ENCODE measurements at regions not wholly inside any gene's neighbourhood (a gene's known extent, or its start where the extent isn't known, plus 50 kb on each side); places are given as distances from the start of the nearest gene placed in this dataset.
A peak's percentile ranks its signal among the peaks of the same experiment; 100 is the strongest.

DNA sequence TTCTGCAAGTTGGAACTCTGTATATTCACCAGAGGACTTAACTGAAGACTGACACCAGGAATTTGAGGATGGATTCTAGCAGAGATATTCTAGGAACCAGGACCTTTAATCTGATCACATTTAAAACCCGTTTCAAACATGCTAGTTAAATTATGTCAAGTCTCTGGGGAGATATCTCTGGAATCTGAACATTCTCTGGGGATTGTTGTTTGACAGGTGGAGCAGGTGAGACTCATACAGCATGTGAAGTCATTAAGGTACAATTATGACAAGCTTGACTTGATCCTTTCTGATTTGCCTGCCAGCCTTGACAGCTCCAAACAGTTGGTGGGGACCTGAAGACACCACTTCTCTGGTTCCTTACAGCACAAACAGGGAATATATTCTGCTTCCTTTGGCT is 100.3 kb downstream of the FAT3 start:
- no peak for DNase-seq

GRCh38 chr11:92325416-92325815 is 100.8 kb downstream of the FAT3 start:
- DNase-seq: no peak

GRCh38 chr11:92329137-92329536 is 104.5 kb downstream of the FAT3 start:
- no peak for DNase-seq

DNA sequence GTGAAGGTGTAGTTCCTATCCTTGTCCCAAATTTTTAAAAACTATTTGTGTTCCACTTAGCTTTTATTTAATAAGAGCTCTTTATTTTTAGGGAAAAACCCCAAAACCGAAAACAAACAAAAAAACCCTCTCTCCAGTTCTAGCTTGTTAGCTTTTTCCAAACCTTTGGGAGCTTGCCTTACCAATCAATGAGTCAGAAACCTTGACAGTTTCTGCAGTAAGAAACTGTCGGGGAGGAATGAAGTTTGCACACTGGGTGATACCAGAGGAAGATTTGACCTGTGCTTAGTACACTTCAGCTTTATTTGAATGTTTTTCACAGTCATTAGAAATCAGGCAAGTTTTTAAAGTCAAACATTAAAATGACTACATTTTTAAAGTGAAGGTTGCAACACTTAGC is 105.0 kb downstream of the FAT3 start:
- DNase-seq: no peak

DNA sequence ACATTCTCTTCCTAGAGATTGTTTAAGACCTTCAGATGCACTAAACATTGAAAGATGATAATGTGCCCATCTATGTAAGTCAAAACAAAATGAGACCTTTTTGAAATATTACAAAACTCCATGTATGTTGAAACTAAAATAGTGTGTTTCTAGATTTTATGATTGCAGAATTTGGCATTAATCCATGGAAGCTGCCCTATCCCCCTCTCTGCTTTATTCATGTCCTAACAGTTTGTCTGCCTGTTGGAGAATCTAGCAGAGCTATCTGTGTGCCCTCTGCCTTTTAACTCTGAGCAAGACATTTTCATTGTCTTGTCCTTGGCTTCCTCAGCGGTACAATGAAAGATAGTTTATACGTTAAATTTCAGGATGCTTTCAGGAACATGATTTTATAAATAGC is 105.5 kb downstream of the FAT3 start:
- DNase-seq: no peak

DNA sequence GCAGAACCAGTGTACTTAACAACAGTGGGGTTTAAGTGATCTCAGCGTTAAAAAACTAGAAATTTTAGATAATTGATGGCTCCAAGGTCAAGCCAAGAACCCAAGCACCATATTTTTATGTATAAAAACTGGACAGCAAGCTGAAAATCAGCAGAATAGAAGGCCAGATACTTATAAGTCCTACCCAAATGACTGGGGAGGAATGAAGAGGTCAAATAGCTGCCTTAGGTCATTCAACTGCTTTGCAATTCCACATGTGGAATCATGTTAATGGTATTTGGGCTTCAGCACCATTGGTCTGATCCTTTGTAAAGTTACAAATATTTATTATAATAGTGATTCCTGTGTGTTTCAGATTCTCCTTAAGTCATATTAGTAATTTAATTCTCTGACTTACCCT is 108.4 kb downstream of the FAT3 start:
- DNase-seq: no peak

DNA sequence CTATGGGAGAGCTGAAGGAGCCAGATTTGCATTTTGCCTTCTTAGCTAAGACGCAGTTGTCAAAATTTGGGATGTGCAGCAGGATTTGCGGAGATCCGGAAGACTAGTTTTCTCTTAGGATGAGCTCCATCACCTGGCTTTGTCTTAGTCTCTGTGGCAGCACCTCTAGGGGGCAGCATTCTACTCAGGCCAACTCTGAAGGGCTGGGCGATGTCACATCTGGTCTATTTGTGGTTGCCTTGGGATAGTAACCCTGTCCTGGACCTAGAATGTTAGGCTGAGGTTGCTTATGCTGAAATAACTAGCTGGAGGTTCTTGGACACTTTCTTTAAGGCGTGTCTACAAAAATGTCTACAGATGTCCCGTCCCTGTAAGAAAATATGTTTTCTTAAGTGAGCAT is 116.2 kb downstream of the FAT3 start:
- DNase-seq: peak; percentile 4

GRCh38 chr11:92342034-92342720 is 117.6 kb downstream of the FAT3 start:
- DNase-seq: no peak

DNA sequence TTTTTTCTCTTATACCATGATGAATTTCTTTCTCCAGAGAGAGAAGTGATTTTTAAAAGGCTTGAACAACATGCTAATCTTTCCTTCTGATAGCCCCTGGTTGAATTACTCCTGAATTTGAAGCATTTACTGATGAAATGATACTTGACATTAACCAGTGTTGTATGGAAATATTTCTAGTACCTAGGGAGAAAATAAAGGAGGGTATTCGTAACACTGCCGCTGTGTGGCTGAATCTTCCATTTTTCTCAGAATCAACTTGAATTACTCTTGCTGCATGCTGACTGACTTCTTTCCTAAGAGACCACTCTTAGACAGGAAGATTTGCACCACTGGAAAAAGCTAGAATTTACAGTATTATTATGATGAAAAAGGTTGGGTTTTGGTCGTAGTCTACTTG is 118.3 kb downstream of the FAT3 start:
- no peak for DNase-seq

DNA sequence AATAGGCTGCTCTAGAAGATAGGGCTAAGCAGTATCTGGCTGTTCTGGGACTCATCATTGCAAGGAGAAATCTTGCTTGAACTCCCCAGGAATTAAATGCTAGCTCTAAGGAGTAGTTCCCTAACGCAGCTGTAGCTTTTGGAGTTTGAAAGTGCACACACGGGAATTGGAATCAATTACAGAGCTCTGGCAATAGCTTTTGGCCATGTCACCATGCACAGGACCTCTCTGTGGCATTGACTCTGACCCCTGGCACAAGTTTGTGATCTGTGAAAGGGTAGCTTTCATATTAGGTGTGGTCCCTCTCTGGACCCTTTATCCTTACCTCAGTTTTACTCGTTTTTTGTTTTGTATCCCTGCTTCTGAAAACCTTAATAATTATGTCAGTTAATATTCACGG is 121.6 kb downstream of the FAT3 start:
- no peak for DNase-seq

GRCh38 chr11:92347454-92347853 is 122.8 kb downstream of the FAT3 start:
- DNase-seq: no peak

DNA sequence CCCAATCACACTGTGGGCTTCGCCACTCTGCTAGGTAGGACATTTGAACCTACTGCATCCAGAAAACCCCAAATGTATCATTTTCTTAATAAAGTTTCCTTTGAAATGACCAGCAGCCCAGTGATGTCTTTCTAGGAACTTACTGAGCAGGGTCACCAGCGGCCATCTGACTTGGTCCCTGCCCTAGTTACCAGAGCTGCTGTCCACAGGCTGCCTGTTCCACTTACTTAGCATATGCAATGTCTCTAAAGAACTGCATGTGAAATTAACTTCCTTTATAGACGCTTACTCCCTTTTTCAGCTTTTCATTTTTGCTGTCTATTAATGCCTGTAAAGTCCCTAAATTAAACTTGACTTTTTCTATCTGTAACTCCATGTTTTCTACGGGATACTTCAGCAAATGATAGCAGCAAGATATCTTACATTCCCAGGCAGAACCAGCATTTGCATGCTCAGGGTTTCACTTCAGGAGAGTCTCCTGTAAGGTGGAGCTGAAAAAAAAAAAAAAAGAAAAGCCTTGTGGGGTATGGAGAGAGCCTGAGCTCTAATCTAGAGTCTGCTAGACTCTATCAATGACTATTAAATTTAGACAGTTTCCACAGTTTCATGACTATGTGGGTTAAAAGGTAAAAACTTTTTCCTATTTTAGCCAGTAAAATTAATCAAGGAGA is 125.0 kb downstream of the FAT3 start:
- DNase-seq: no peak

GRCh38 chr11:92357344-92357743 is 132.7 kb downstream of the FAT3 start:
- DNase-seq: no peak

GRCh38 chr11:92357841-92358240 is 133.2 kb downstream of the FAT3 start:
- DNase-seq: no peak

GRCh38 chr11:92361551-92361950 is 136.9 kb downstream of the FAT3 start:
- no peak for DNase-seq

- DNase-seq: no peak
Measured at GRCh38 chr11:92362989-92363388, 138.4 kb downstream of the FAT3 start.

DNA sequence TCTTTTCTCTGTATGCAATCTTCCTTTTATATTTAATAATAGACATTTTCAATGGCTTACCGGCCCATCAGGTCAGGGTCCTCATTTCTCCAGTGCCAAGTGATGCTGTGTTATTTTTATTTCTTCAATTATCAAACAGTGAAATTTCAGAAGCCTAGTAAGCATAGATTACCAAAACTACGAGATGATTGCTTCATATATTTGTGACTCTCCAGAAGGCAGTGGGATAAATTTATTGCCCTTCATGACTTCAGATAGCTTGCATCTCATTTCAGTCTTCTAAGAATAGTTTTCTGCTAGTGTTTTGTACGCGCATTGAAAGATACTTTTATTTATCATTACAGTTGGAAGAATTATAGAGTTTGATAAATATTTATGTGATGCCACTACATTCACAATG is 139.6 kb downstream of the FAT3 start:
- DNase-seq: no peak

DNA sequence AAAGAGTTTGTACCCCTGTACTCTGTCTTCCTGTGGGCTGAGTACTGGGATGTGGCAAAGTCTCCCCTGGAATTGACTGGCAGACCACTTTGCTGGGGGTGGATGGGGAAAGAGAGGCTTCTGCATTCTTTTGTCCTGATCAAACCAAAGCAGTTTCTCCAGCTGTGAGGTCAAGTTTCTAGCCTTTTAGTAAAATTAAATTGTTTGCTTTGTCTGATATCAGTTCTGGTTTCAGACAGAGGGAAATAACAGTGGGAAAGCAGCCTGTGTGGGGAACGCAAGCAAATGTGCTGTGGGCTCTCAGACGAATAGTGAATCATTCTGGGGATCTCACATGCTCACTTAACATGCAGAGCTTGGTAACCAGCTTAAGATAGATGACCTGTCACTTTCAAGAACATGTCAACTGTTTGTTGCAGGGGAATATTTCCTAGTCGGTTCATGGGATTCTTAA is 151.6 kb downstream of the FAT3 start:
- DNase-seq: no peak

GRCh38 chr11:92376680-92377079 is 152.1 kb downstream of the FAT3 start:
- no peak for DNase-seq

GRCh38 chr11:92380882-92381281 is 156.3 kb downstream of the FAT3 start:
- DNase-seq: no peak

DNA sequence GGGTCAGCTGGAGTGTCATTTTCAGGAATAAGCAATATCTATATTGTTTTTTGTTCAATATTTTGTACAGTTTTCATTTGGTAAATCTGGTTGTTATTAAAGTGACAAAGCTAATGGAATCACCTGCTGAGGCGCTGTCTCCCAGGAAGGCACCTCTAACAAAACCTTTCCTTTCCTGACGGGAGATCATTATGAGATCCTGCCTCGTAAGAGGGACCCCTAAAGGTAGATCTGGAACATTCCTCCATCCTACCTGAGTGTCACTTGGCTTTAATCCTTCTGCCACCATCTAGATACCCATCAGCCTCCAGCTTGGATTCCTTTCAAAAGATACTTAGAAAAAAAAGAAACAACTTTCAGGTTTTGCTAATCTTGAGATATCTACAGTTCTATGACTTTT is 157.7 kb downstream of the FAT3 start:
- no peak for DNase-seq

- no peak for DNase-seq
Measured at GRCh38 chr11:92383430-92383829, 158.8 kb downstream of the FAT3 start.

DNA sequence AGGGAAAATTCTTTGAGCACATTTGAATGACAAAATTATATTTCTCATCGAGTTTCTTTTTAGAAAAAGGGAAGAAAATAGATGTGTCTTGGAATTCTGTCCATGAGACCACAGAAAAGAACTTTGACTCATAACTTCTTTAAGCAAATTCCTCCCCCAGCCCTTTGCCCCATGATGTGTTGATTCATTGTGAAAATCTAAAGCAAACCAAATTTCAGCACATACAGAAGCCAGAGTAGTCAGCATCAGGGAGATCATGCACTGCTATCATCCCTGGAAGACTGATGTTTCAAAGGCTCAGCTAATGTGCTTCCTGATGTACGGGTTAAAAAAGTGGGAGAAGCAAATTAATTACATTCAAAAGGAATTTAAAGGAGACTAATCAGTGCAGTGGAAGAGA is 159.7 kb downstream of the FAT3 start:
- no peak for DNase-seq

- DNase-seq: no peak
Measured at GRCh38 chr11:92384802-92385201, 160.2 kb downstream of the FAT3 start.

DNA sequence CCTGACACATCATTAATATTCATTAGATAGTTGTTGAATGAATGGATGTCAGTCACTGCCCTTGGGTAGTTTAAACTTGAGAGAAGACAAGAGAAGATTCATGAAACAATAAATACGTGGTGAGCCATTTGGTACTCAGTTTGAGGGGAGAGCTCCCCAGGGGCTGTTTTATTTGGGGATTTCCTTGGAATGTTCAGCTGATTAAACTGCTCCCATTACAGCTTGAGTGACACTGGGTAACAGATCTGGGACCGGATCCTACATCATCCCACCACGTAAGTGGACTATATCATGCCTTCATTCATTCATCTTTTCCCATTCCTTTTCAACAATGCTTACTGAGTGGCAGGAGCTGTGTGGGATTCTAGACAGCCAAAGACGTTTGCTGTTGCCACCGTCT is 162.0 kb downstream of the FAT3 start:
- DNase-seq: no peak

All from NCI-H146 (cell line).